HG03139 (cell line): ENCODE measurements at regions not wholly inside any gene's neighbourhood (a gene's known extent, or its start where the extent isn't known, plus 50 kb on each side); places are given as distances from the start of the nearest gene placed in this dataset.

Source experiments
- ATAC-seq: cut with Tn5 transposase; IDR thresholded peaks from one replicate; pipeline ENCODE4 v1.9.1; 2021; ENCODE audit not compliant: unreplicated experiment

DNA sequence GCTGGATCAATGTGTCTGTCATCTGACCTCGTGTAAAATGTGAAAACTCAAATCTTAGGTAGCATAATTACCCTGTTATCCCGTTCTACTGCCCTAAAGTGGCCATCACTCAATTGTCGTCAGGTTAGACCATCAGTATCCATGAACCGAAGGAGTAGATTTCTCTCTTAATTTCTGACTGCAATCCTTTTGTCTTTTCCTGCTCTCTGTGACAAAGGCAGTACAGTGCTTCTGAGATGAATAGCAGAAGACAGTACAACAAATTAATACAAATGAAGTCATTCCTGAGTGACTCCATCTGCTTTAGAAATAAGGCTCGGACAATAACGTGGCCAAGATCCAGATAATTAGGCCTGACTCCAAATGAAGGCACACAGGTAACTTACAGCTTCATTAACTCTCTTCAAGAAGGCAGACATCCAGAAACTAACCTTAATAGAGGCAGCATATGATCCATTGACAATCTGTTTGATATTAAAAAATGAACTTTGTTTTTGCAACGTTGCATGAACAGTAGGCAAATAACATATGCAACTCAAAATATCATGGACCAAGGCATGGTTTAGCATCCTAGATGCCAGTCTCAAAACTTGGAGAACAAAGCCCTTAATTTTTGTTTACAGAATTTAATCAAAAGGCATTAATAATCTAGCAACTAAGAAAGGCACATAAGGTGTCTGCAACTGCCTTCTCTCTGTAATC lies 96.7 kb upstream of the CDH20 start:
- no peak for ATAC-seq

DNA sequence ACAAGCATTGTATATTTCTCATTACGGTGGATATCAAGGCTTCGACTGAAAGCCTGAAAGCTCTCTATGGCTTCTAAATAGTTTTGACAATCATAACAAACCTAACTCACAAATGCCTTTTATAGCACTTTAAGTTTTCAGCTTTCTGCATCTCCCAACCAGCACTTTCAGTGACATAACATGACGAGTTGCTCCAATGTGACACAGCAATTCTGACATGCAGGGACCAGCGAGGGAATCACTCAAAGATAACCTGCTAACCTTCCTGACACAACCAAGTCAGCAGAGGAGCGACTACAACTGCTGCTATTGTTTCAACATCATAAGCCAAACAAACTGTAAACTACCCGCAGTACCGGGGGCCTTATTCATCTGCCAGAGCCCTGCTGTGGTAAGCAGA lies 95.7 kb upstream of the CDH20 start:
- ATAC-seq: no peak

DNA sequence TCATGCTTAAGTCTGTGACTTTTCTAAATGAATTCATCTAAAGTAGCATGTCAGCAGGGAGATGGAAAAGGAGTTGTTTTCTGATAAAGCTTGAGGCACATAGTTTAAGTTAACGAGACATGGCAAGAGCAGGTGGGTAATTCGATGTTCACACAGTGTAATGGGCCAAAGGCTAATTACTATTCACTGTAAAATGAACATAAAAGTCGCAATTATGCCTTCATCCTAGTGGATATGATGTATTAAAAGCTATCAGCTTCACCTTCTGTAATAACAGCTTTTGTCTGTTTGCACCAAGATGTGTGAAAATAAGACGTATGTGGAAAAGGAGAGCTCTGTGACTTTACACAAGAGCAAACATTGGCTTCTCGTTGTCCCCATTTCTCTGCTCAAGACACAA lies 94.2 kb upstream of the CDH20 start:
- ATAC-seq: no peak

DNA sequence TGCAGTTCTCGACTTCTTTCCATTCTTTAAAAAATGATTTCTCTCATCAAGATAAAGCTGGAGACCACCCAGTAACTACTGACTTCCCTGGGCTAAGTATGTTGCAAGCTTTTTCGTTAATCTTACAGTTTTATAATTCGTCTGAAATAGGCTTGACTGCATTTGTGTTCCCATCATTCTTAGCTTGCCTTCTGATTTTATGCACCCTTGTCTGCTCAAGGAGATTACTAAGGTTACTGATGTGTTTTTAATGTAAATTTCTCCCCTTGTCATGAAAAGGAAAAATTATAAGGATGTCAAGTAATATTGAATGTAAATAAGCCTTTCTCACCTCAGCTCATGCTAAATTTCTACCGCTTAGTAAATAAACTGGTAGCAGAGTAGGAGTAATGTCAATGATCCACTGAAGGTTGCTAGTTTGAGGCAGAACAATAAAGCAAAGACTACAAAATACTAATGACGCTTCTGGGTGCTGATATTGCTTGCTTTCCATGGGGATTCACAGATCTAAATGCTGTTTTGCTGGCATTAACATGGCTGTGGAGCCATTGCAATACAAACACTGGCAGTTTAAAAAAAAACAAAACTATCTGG lies 91.9 kb upstream of the CDH20 start:
- ATAC-seq: no peak

DNA sequence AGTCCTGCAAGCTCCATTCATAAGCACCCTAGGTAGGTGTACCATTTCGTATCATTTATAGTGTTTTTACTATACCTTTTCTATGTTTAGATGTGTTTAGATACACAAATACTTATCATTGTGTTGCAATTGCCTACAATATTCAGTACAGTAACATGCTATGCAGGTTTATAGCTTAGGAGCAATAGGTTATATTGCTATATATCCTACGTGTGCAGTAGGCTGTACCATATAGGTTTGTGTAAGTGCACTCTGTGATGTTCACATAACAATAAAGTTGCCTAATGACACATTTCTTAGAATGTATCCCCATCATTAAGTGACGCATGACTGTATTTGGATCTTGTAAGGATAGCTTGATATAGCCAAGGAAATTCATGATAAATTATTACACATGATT lies 88.6 kb upstream of the CDH20 start:
- ATAC-seq: no peak

DNA sequence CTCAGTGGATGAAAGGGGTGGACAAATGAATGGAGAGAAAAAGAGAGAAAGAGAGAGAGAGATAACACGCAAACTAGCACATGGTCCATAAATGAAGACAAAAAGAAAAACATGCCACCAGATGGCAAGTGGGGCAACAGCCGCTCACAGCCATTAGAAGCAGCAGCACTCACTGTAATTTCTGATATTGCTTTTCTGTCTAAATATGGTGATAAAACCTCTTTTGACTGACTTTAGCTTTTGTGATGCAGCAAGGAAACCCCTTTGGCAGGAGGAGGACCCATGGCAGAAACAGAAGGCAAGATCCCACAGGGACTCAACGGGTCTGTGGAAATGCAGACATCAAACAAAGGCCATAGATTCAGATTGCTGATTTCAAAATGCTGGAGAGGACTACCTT lies 88.0 kb upstream of the CDH20 start:
- ATAC-seq: no peak

DNA sequence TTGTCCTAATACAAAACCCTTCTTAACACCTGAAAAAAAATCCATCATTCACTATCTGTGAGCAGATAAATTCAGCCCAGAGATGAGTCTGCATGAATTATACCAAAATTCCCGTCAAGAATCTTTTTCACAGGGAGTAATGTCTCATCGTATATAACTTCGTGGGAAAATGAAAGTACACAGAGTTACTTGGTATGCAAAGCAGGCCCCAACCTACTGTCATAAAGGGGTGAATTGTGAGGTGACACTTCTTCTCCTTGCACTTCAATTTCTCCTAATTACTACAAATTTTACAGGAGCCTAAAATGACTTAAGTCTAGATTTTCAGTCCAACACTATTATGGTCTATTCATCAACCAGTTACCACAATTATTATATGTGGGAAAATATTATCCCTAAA lies 84.6 kb upstream of the CDH20 start:
- no peak for ATAC-seq

DNA sequence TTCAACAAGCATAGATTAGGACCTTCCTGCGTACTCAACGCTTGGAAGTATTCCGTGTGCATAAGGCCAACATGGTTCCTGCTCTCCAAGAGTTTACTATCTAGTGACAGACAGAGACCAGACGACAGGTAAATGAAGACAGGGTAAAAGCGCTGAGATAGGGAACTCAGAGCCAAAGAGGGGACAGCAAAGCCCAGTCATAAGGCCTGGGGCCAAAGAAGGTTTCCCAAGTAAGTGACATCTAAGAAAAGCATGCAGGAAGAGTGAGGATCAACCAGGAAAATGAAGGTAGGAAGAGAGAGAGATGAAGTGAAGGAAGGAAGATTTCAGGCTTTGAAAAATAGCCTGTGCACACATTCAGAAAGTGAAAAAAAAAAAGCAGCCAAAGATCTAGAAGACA lies 76.9 kb upstream of the CDH20 start:
- no peak for ATAC-seq

DNA sequence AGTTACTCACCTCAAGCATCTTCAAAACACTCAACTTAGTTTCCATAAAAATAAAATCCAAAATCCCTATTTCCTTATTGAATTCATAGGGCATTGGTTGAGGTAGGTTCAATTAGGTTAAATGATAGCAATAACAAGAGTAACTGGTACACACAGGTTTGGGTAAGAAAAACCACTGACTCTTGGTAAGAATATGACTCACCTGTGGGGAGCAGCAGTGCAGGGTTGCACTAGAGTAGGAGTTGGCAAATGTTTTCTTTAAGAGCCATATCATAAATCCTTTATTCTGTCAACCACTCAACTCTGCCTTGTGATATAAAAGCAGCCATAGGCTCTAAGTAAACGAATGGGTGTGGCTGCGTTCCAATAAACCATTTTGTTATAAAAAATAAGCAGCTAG lies 71.4 kb upstream of the CDH20 start:
- no peak for ATAC-seq

DNA sequence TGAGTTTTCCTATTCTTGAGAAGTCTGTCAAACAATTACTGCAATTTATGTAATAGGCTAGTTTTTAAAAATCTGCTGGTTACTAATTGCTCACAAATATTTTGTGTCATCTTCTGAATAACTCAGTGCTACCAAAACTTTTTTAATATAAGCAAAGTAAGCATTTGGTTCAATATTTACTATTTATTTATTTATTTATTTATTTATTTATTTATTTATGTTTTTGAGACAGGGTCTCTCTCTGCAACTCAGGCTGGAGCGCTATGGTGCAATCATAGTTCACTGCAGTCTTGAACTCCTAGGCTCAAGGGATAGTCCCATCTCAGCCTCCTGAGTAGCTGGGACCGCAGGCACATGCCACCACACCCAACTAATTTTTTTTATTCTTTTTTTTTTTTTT lies 60.4 kb upstream of the CDH20 start:
- no peak for ATAC-seq

DNA sequence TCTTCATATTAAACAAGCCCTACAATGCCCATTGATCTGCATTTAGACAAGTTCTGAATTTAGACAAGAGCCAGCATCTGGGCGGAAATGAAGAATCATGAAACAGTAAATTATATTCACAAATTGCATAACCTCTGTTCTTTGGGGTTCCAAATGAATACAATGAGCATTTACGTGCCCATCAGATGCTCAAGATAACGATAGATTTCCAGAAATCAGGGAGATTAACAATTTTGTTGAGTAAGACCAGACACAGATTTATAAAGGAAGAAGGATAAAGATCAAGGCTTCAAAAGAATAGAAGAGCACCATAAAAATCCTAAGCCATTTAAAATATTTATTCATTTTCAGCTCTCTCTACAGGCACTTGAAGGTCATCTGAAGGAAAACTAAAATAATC lies 59.7 kb upstream of the CDH20 start:
- ATAC-seq: no peak

DNA sequence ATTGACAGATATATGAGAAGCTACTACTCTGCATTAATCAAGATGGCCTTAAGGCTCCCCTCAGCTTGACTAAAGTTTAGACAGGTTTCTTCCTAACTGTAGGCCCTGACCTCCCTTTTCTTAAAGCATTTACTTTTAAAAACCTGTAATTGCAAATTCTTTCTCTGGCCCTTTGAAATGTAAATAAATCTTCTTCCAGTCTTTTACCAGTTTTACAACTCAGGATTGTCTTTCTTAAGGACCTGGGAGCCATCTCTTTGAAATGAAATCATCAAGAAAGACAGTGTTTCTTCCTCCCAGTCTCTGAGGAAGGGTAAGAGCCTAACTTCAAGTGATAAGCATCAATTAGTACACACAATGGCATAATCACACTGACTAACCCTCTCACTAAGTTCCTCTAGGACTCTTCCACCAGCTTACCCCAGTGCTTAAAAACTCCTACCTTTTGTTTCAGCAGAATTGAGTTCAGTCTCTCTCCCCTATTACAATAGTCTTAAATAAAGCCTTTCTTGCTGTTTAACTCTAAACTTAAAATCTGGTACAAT lies 58.7 kb upstream of the CDH20 start:
- no peak for ATAC-seq

DNA sequence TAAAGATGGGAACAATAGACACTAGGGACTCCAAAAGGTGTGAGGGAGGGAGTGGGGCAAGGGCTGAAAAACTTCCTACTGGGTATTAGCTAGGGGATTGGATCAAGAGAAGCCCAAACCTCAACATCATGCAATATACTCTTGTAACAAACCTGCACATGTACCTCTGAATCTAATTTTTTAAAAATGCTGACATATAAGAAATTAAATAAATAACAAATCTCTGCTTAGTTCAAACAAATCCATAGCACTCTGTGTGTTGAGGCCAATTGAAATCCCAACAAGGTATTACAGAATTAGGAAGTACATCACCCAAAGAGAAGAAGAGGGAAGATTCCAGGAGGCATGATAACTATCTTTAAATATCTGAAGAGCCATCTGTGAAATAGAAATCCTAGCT lies 55.4 kb upstream of the CDH20 start:
- ATAC-seq: no peak

DNA sequence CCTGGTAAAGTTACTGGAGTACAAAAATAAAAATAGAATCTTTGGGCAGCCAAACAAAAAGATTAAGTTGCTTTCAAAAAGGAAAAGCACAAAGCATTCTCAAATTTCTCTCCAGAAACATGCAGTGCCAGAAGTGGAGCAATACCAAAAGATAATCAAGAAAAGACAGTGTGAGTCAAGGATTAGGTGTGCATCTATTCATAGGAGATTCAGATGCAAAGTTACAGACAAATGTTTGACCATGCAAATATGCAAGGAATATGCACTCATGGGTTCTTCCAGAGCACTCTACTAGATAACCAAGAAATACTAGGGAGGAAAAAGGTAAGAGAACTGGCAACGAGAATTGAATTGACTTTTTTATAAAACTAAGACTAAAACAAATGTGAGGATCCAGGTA lies 51.8 kb upstream of the CDH20 start:
- ATAC-seq: no peak

DNA sequence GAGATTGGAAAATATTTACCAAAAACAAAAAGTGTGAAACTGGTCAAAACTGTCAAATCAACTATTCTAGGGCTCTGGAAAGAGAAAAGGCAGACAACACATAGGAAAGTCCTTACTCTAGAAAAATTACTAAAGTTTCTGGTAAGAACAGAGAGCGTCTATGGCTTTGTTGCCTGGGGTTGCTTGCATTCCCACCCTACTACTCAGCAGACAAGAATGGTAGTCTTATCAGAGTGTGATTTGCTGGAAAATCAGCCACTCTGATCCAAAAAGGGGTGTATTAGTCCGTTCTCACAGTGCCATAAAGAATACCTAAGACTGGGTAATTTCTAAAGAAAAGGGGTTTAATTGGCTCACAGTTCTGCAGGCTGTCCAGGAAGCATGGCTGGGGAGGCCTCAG lies 50.3 kb upstream of the CDH20 start:
- ATAC-seq: no peak
